K562 (cell line): ENCODE measurements at regions not wholly inside any gene's neighbourhood (a gene's known extent, or its start where the extent isn't known, plus 50 kb on each side); places are given as distances from the start of the nearest gene placed in this dataset.
A peak's percentile ranks its signal among the peaks of the same experiment; 100 is the strongest.

Source experiments
- BCOR ChIP-seq: fragments of 450-650 bp; IDR thresholded peaks from 2 replicates; pipeline ENCODE4 v1.6.1; 2016
- CEBPG ChIP-seq, 3 experiments: fragments of 200-800 bp in 1 of 3; sonication (Bioruptor generic) in 1 of 3; sonication (generic) in 1 of 3; formaldehyde crosslinking in 1 of 3; IDR thresholded peaks in 2 of 3; conservative IDR thresholded peaks in 1 of 3; 2 replicates each; pipeline versions ENCODE4 v1.6.1 to v1.8.0; 2016 to 2022; ENCODE audit warnings: missing compliant biosample characterization in 2 of 3, missing genetic modification characterization in 2 of 3, mild to moderate bottlenecking in 1 of 3, missing genetic modification reagents in 1 of 3
- CTBP1 ChIP-seq: fragments of 450-650 bp; IDR thresholded peaks from 2 replicates; pipeline ENCODE4 v1.6.1; 2016; ENCODE audit warnings: borderline replicate concordance
- E2F6 ChIP-seq, 2 experiments: IDR thresholded peaks; 2 replicates each; pipeline ENCODE4 v1.6.1; 2011; ENCODE audit warnings: borderline replicate concordance in 1 of 2, control low read depth in 1 of 2, low read depth in 1 of 2, low read length in 1 of 2, mild to moderate bottlenecking in 1 of 2, mixed read lengths in 1 of 2, moderate library complexity in 1 of 2; ENCODE audit not compliant: insufficient read depth in 1 of 2, insufficient read length in 1 of 2, poor library complexity in 1 of 2, severe bottlenecking in 1 of 2; ENCODE audit errors: extremely low read depth in 1 of 2
- FOXK2 ChIP-seq, 2 experiments: fragments of 450-650 bp; IDR thresholded peaks in 1 of 2; conservative IDR thresholded peaks in 1 of 2; 2 replicates each; pipeline ENCODE4 v1.6.1; 2016; ENCODE audit warnings: low read depth in 2 of 2, mild to moderate bottlenecking in 1 of 2
- HDGF ChIP-seq: fragments of 450-650 bp; IDR thresholded peaks from 2 replicates; pipeline ENCODE4 v1.6.1; 2016
- HES1 ChIP-seq: fragments of 450-650 bp; IDR thresholded peaks from 2 replicates; pipeline ENCODE4 v1.6.1; 2016; ENCODE audit warnings: low read depth, mild to moderate bottlenecking, moderate library complexity
- MCM7 ChIP-seq, 2 experiments: fragments of 450-650 bp; IDR thresholded peaks; 2 replicates each; pipeline ENCODE4 v1.6.1; 2016 to 2018
- MTA1 ChIP-seq: fragments of 450-650 bp; IDR thresholded peaks from 2 replicates; pipeline ENCODE4 v1.6.1; 2017; ENCODE audit warnings: borderline replicate concordance
- NR2F6 ChIP-seq: fragments of 450-650 bp; formaldehyde crosslinking; IDR thresholded peaks from 2 replicates; pipeline ENCODE4 v1.4.0; 2020; ENCODE audit warnings: mild to moderate bottlenecking
- POLR2H ChIP-seq: IDR thresholded peaks from 2 replicates; pipeline ENCODE4 v1.6.1; 2016; ENCODE audit warnings: missing genetic modification characterization, low read depth, mild to moderate bottlenecking, control low read depth, missing compliant biosample characterization, moderate library complexity
- POLR3A ChIP-seq: IDR thresholded peaks from 2 replicates; pipeline ENCODE4 v1.6.1; 2011; ENCODE audit warnings: borderline replicate concordance, mild to moderate bottlenecking, moderate library complexity; ENCODE audit not compliant: insufficient read length, insufficient read depth; ENCODE audit errors: extremely low read depth
- SETDB1 ChIP-seq: IDR thresholded peaks from one replicate; pipeline ENCODE4 v1.6.1; 2012; ENCODE audit warnings: low read length, control low read depth, inconsistent platforms
- SMC3 ChIP-seq: conservative IDR thresholded peaks from 2 replicates; pipeline ENCODE4 v1.6.1; 2011; ENCODE audit warnings: low read depth, low read length, improper control_type of control experiment; ENCODE audit not compliant: insufficient read depth
- TF ChIP-seq, protein P1 (sequence below): fragments of 250-450 bp; sonication (Bioruptor Pico); IDR thresholded peaks from 2 replicates; pipeline ENCODE4 v1.4.0; 2020
- TF ChIP-seq, protein P2 (sequence below): sonication (generic); formaldehyde crosslinking; IDR thresholded peaks from 2 replicates; pipeline ENCODE4 v1.8.0; 2022; ENCODE audit warnings: missing genetic modification reagents, mild to moderate bottlenecking, borderline replicate concordance
- TF ChIP-seq, protein P3 (sequence below): fragments of 200-800 bp; sonication (Bioruptor generic); IDR thresholded peaks from 2 replicates; pipeline ENCODE4 v1.6.1; 2016; ENCODE audit warnings: missing genetic modification characterization, missing compliant biosample characterization

DNA sequence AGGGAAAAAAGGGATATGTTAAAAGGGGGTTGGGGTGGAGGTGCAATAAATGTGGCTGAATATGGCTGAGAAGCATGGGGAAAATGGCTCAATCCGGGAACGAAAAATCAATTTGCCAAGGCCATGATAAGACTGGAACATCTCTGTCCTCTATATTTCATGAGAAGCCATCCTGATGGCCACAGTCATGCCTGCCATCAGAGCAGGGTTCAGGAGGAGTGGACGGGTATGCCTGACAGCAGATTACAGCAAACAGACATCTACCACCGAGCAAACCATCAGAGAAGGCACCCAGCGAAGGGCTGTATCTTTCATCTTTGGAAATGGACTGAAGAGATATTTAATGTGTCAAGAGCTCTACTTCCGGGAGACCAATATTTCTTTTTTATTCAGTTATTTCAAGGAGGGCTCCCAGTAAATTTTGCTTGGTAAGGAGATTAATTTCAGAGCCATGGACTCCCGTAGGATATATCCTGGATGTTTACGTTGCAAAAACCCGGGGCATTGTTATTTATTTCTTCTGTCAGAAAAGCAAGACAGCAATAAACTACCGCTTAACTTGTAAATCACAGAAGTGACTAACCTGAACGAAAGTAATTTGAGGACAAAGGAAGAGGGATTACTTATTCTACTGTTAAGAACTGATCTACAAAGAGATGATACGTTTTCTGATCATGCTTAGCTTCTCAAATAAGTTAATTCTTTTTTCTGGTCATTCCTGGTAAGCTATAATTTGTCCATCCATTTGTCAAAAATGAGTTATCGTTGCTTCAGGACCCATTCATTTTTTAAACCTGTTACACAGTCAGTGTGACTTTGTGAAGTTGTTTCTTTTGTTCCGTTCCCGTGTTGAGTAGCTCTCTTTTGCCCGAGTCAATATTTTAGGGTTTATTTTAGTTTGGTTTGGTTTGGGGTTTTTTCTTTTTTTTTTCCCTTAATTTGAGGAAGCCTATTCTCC, 80.6 kb upstream of the CHD2 start (continued):
- TF ChIP-seq E2F6 (IDR thresholded peaks at IDR 0.05; ENCODE audit: borderline replicate concordance in 1 of 2, extremely low read depth in 1 of 2, insufficient read depth in 1 of 2, insufficient read length in 1 of 2, low read depth in 1 of 2, low read length in 1 of 2, poor library complexity in 1 of 2, severe bottlenecking in 1 of 2) (no peak), HES1 (no peak), POLR3A (no peak), MCM7 (IDR thresholded peaks at IDR 0.05) (no peak), NR2F6 (no peak), SETDB1 (no peak), MTA1 (0 out of 2 replicates have a peak, but pooled peaks have one; percentile 14), CEBPG (CRISPR knock-in tag; IDR thresholded peaks at IDR 0.05) (no peak), CEBPG (tag; conservative IDR thresholded peaks at IDR 0.05 in 1 of 2, IDR thresholded peaks at IDR 0.05 in 1 of 2) (no peak), CTBP1 (no peak), POLR2H (no peak), BCOR (no peak), HDGF (0 out of 2 replicates have a peak, but pooled peaks have one; percentile 56), FOXK2 (conservative IDR thresholded peaks at IDR 0.05 in 1 of 2, IDR thresholded peaks at IDR 0.05 in 1 of 2; ENCODE audit: low read depth in 2 of 2) (0 out of 4 replicates have a peak, but pooled peaks of 1 of the 2 experiments have one; percentile 14), SMC3 (no peak)
- TF ChIP-seq, protein P1, sequence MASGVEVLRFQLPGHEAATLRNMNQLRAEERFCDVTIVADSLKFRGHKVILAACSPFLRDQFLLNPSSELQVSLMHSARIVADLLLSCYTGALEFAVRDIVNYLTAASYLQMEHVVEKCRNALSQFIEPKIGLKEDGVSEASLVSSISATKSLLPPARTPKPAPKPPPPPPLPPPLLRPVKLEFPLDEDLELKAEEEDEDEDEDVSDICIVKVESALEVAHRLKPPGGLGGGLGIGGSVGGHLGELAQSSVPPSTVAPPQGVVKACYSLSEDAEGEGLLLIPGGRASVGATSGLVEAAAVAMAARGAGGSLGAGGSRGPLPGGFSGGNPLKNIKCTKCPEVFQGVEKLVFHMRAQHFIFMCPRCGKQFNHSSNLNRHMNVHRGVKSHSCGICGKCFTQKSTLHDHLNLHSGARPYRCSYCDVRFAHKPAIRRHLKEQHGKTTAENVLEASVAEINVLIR (CRISPR knock-in tag), result no peak
- TF ChIP-seq, protein P2, sequence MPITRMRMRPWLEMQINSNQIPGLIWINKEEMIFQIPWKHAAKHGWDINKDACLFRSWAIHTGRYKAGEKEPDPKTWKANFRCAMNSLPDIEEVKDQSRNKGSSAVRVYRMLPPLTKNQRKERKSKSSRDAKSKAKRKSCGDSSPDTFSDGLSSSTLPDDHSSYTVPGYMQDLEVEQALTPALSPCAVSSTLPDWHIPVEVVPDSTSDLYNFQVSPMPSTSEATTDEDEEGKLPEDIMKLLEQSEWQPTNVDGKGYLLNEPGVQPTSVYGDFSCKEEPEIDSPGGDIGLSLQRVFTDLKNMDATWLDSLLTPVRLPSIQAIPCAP, result no peak
- TF ChIP-seq, protein P3, sequence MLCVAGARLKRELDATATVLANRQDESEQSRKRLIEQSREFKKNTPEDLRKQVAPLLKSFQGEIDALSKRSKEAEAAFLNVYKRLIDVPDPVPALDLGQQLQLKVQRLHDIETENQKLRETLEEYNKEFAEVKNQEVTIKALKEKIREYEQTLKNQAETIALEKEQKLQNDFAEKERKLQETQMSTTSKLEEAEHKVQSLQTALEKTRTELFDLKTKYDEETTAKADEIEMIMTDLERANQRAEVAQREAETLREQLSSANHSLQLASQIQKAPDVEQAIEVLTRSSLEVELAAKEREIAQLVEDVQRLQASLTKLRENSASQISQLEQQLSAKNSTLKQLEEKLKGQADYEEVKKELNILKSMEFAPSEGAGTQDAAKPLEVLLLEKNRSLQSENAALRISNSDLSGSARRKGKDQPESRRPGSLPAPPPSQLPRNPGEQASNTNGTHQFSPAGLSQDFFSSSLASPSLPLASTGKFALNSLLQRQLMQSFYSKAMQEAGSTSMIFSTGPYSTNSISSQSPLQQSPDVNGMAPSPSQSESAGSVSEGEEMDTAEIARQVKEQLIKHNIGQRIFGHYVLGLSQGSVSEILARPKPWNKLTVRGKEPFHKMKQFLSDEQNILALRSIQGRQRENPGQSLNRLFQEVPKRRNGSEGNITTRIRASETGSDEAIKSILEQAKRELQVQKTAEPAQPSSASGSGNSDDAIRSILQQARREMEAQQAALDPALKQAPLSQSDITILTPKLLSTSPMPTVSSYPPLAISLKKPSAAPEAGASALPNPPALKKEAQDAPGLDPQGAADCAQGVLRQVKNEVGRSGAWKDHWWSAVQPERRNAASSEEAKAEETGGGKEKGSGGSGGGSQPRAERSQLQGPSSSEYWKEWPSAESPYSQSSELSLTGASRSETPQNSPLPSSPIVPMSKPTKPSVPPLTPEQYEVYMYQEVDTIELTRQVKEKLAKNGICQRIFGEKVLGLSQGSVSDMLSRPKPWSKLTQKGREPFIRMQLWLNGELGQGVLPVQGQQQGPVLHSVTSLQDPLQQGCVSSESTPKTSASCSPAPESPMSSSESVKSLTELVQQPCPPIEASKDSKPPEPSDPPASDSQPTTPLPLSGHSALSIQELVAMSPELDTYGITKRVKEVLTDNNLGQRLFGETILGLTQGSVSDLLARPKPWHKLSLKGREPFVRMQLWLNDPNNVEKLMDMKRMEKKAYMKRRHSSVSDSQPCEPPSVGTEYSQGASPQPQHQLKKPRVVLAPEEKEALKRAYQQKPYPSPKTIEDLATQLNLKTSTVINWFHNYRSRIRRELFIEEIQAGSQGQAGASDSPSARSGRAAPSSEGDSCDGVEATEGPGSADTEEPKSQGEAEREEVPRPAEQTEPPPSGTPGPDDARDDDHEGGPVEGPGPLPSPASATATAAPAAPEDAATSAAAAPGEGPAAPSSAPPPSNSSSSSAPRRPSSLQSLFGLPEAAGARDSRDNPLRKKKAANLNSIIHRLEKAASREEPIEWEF, result peak; percentile 64; the same call in 1 of the 2 replicates
